IMR-90 (cell line): ENCODE measurements at regions not wholly inside any gene's neighbourhood (a gene's known extent, or its start where the extent isn't known, plus 50 kb on each side); places are given as distances from the start of the nearest gene placed in this dataset.

ENCODE experiments used
- CEBPB ChIP-seq: IDR thresholded peaks from 2 replicates; pipeline ENCODE4 v1.6.1; 2012; ENCODE audit warnings: low read depth, low read length, improper control_type of control experiment
- FOS ChIP-seq: fragments of 150-350 bp; IDR thresholded peaks from 2 replicates; pipeline ENCODE4 v1.6.1; 2016; ENCODE audit warnings: low read depth, low read length
- POLR2A ChIP-seq: IDR thresholded peaks from 2 replicates; pipeline ENCODE4 v1.6.1; 2012; ENCODE audit warnings: mild to moderate bottlenecking, low read depth, low read length
- RAD21 ChIP-seq: IDR thresholded peaks from 2 replicates; pipeline ENCODE4 v1.6.1; 2012; ENCODE audit warnings: low read length, improper control_type of control experiment
- RCOR1 ChIP-seq: IDR thresholded peaks from 2 replicates; pipeline ENCODE4 v1.6.1; 2012; ENCODE audit warnings: mild to moderate bottlenecking, low read length, improper control_type of control experiment; ENCODE audit not compliant: insufficient replicate concordance
- TF ChIP-seq, protein P1 (sequence below): conservative IDR thresholded peaks from 2 replicates; pipeline ENCODE4 v1.5.1; 2012; ENCODE audit warnings: mild to moderate bottlenecking, low read depth, low read length, improper control_type of control experiment

DNA sequence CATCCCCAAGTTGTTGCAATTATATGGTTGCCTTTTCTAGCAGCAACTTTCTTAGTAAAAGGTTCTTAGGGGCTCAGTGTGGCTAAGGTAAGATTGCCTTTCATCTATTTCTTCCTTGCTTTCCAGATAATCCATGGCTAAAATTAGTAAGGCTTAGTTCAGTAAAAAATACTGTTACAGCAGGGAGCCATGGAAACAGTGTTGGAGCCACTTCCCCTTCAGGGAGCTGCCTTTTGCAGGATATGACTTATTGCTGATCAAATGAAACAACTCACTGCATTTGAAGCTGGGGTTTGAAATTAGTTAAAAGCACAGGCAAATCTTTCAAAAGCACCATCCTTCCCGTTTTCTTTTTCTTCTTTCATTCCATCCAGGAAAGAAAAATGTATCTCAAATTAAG, 184.3 kb downstream of the C11orf87 start:
- TF ChIP-seq, protein P1, sequence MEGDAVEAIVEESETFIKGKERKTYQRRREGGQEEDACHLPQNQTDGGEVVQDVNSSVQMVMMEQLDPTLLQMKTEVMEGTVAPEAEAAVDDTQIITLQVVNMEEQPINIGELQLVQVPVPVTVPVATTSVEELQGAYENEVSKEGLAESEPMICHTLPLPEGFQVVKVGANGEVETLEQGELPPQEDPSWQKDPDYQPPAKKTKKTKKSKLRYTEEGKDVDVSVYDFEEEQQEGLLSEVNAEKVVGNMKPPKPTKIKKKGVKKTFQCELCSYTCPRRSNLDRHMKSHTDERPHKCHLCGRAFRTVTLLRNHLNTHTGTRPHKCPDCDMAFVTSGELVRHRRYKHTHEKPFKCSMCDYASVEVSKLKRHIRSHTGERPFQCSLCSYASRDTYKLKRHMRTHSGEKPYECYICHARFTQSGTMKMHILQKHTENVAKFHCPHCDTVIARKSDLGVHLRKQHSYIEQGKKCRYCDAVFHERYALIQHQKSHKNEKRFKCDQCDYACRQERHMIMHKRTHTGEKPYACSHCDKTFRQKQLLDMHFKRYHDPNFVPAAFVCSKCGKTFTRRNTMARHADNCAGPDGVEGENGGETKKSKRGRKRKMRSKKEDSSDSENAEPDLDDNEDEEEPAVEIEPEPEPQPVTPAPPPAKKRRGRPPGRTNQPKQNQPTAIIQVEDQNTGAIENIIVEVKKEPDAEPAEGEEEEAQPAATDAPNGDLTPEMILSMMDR: no peak
- TF ChIP-seq CEBPB (no peak), RCOR1 (no peak), POLR2A (no peak), FOS (no peak), RAD21 (no peak)
